Skeletal muscle tissue (tissue), 3 donors: ENCODE measurements at regions not wholly inside any gene's neighbourhood (a gene's known extent, or its start where the extent isn't known, plus 50 kb on each side); places are given as distances from the start of the nearest gene placed in this dataset.

Experiments used
- H3K27ac ChIP-seq: one replicate; pipeline ENCODE4 v1.7.0; 2013; ENCODE audit warnings: mild to moderate bottlenecking, low read depth, low read length, inconsistent platforms
- H3K27me3 ChIP-seq, 3 donors: one replicate each; pipeline ENCODE4 v1.7.0; 2013; ENCODE audit warnings: low read length in 3 of 3; ENCODE audit not compliant: control insufficient read depth in 3 of 3, insufficient read depth in 3 of 3
- H3K36me3 ChIP-seq, 3 donors: one replicate each; pipeline ENCODE4 v1.7.0; 2013; ENCODE audit warnings: low read length in 3 of 3; ENCODE audit not compliant: control insufficient read depth in 3 of 3, insufficient read depth in 3 of 3
- H3K4me1 ChIP-seq, 3 donors: one replicate each; pipeline ENCODE4 v1.7.0; 2013; ENCODE audit warnings: low read length in 3 of 3, mild to moderate bottlenecking in 3 of 3; ENCODE audit not compliant: control insufficient read depth in 3 of 3, insufficient read depth in 3 of 3
- H3K4me3 ChIP-seq, 3 donors: one replicate each; pipeline ENCODE4 v1.7.0; 2013; ENCODE audit warnings: low read length in 3 of 3
- H3K9ac ChIP-seq, 3 donors: one replicate each; pipeline ENCODE4 v1.7.0; 2013; ENCODE audit warnings: low read length in 3 of 3, mild to moderate bottlenecking in 3 of 3, moderate library complexity in 2 of 3, low read depth in 1 of 3
- H3K9me3 ChIP-seq, 3 donors: one replicate each; pipeline ENCODE4 v1.7.0; 2013; ENCODE audit warnings: low read length in 3 of 3; ENCODE audit not compliant: control insufficient read depth in 3 of 3
- donor health status: Osteomylitis.

- Histone ChIP-seq H3K4me1 (no peaks in the 10 kb centered on the region), H3K27me3 (no peaks in the 10 kb centered on the region), H3K27ac (no peak overlapping the region), H3K4me3 (no peak overlapping the region), H3K9ac (no peak overlapping the region), H3K36me3 (no peaks in the 10 kb centered on the region), H3K9me3 (no peaks in the 10 kb centered on the region)
These were observed 1443.9 kb downstream of the SUCLG1 start for GRCh38 chr2:83015035-83015715.

DNA sequence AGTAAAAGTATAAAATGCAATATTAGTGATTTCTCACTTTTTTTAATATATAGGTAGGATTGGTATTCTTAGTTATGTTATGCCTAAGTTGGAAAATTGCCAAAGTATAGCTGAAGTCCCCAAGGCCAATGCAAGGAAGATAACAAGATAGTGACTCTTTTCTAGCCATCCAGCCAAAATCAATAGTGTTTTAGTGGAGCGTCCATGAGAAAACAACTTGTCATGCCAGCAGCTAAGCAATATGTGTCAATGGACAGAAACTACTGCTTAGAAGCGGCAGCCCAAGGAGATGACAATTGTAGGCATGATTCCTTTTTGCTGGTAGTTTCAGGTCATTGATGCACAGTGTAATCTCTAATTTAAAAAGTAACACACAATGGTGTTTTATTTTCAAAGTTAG is 1444.6 kb downstream of the SUCLG1 start:
- Histone ChIP-seq H3K9me3 (no peaks in the 10 kb centered on the region), H3K27ac (no peak overlapping the region), H3K4me3 (no peak overlapping the region), H3K27me3 (no peaks in the 10 kb centered on the region), H3K9ac (no peak overlapping the region), H3K36me3 (no peaks in the 10 kb centered on the region), H3K4me1 (no peaks in the 10 kb centered on the region)

- Histone ChIP-seq H3K4me1 (no peaks in the 10 kb centered on the region), H3K9me3 (no peaks in the 10 kb centered on the region), H3K27ac (no peak overlapping the region), H3K36me3 (no peaks in the 10 kb centered on the region), H3K27me3 (no peaks in the 10 kb centered on the region), H3K9ac (no peak overlapping the region), H3K4me3 (no peak overlapping the region)
These were observed 1452.1 kb downstream of the SUCLG1 start for GRCh38 chr2:83006961-83007360.

DNA sequence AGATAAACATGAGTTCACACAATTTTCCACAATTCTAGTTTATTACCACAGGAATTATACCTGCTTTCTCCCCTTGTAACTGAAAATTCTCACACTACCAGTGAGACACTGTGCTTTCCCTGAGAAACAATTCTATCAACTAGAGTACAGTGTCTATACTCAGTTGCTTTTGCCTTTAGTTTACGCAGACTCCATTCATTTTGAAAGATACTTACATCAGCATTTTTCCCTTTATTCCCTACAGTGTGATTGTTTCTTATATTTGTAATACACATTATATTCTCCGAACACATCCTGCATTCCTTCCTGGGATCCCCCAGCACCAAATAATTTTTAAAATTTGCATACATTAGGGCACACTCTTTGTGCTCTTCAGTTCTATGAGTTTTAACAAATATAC is 1455.5 kb downstream of the SUCLG1 start:
- H3K27me3 ChIP-seq: no peaks in the 10 kb centered on the region
- no peak overlapping the region for H3K4me3 ChIP-seq
- H3K9ac ChIP-seq: no peak overlapping the region
- H3K27ac ChIP-seq: no peak overlapping the region
- H3K36me3 ChIP-seq: no peaks in the 10 kb centered on the region
- H3K4me1 ChIP-seq: no peaks in the 10 kb centered on the region
- H3K9me3 ChIP-seq: no peaks in the 10 kb centered on the region

DNA sequence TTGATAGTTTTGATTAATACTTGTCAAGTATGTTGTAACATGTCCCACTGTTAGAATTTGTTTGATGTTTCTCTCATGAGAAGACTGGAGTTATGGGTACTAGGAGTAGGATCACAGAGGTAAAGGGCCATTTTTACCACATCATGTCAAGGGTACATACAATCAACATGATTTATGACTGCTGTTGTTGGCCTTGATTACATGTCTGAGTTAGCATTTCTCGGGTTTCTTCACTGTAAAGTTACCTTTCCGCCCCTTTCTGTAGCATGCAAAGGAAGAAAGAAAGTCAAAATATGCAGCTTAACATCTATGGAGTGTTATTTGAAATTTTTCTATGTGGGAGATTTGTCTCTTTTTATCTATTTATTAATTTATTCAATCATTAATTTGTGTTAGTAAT is 1456.4 kb downstream of the SUCLG1 start:
- no peak overlapping the region for H3K9ac ChIP-seq
- no peak overlapping the region for H3K27ac ChIP-seq
- no peak overlapping the region for H3K4me3 ChIP-seq
- no peaks in the 10 kb centered on the region for H3K9me3 ChIP-seq
- no peaks in the 10 kb centered on the region for H3K36me3 ChIP-seq
- H3K27me3 ChIP-seq: no peaks in the 10 kb centered on the region
- no peaks in the 10 kb centered on the region for H3K4me1 ChIP-seq

- H3K36me3 ChIP-seq: no peaks in the 10 kb centered on the region
- no peak overlapping the region for H3K27ac ChIP-seq
- H3K4me1 ChIP-seq: no peaks in the 10 kb centered on the region
- H3K4me3 ChIP-seq: no peak overlapping the region
- H3K9ac ChIP-seq: no peak overlapping the region
- no peaks in the 10 kb centered on the region for H3K27me3 ChIP-seq
- H3K9me3 ChIP-seq: no peaks in the 10 kb centered on the region
These were observed 1460.3 kb downstream of the SUCLG1 start for GRCh38 chr2:82998781-82999180.

GRCh38 chr2:82996217-82996616 is 1462.9 kb downstream of the SUCLG1 start:
- H3K36me3 ChIP-seq: no peaks in the 10 kb centered on the region
- H3K27me3 ChIP-seq: no peaks in the 10 kb centered on the region
- no peak overlapping the region for H3K9ac ChIP-seq
- no peaks in the 10 kb centered on the region for H3K4me1 ChIP-seq
- no peak overlapping the region for H3K27ac ChIP-seq
- H3K9me3 ChIP-seq: no peaks in the 10 kb centered on the region
- no peak overlapping the region for H3K4me3 ChIP-seq

GRCh38 chr2:82994151-82994550 is 1464.9 kb downstream of the SUCLG1 start:
- H3K9me3 ChIP-seq: no peaks in the 10 kb centered on the region
- H3K36me3 ChIP-seq: no peaks in the 10 kb centered on the region
- no peaks in the 10 kb centered on the region for H3K4me1 ChIP-seq
- no peak overlapping the region for H3K27ac ChIP-seq
- no peaks in the 10 kb centered on the region for H3K27me3 ChIP-seq
- H3K4me3 ChIP-seq: no peak overlapping the region
- H3K9ac ChIP-seq: no peak overlapping the region

GRCh38 chr2:82993609-82994008 is 1465.5 kb downstream of the SUCLG1 start:
- Histone ChIP-seq H3K4me1 (no peaks in the 10 kb centered on the region), H3K4me3 (no peak overlapping the region), H3K27me3 (no peaks in the 10 kb centered on the region)

GRCh38 chr2:82992968-82993367 is 1466.1 kb downstream of the SUCLG1 start:
- Histone ChIP-seq H3K27ac (no peak overlapping the region), H3K4me3 (no peak overlapping the region), H3K36me3 (no peaks in the 10 kb centered on the region), H3K27me3 (no peaks in the 10 kb centered on the region), H3K4me1 (no peaks in the 10 kb centered on the region), H3K9me3 (no peaks in the 10 kb centered on the region), H3K9ac (no peak overlapping the region)

More at GRCh38 chr2:82993609-82994008, 1465.5 kb downstream of the SUCLG1 start:
- Histone ChIP-seq H3K9me3 (no peaks in the 10 kb centered on the region), H3K36me3 (no peaks in the 10 kb centered on the region), H3K9ac (no peak overlapping the region), H3K27ac (no peak overlapping the region)
